ENCODE measurements at regions not wholly inside any gene's neighbourhood (a gene's known extent, or its start where the extent isn't known, plus 50 kb on each side); places are given as distances from the start of the nearest gene placed in this dataset.

DNA sequence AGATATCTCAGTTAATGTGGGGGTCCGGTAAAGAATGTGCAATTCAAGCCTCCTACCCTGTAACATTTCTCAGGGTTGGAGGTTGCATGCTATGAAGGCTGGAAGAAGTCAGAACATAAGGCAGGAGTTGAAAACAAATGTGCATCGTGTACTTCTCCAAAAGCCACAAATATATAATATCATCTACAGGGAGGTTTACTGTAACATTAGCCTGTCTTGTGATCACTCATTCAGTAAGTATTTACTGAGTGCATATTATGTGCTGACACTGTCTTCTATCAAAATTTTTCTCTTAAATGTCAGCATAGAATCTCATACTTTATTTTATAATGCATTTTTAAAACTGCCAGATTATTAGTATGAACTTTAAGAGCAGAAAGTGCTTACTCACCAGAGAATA is 105.6 kb upstream of the ZNF366 start:
- no peak for DNase-seq

DNA sequence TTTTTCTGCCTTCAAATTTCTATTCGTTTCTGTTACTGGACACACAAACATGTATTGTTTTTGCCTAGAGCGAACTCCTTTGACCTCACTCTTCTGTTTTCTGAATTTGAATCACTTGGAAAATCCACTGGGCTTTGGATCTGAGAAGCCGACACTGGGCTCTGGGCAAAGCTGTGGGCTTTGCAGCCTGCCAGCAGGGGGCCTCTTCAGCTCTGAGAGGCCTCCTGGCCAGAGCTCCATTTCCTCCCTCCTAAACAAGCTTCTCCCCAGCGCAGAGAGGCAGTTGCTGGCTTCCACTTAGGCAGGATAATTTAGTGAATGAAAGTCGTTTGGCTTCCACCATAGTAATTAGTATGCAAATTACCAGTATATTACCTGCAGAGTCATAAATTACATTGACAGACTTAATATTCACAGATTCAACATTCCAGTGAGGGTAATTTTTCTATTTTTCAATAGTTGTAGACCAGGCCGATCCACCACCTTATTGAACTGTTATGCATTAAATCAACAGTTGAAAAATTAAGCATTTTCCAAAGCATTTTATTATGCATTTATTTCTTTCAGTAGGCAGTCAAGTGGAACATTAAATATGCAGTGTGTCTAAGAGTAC is 104.0 kb upstream of the ZNF366 start:
- peak; percentile 69 for DNase-seq

DNA sequence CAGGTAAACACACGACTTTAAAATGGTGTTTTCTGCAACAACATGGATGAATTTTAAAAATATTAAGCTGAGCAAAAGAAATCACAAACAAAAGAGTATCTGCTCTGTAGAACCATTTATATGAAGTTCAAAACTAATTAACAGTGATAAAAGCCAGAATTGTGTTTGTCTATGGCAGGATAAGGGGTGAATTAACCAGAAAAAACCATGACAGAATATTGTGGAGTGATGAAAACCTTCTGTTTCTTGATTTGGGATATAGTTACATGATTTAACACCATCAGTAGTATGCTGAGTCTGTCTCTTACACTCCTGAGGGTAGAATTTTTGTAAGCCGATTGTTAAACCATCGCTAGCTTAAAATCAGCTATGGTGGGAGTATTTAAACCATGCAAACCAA is 101.7 kb upstream of the ZNF366 start:
- DNase-seq, result no peak

DNA sequence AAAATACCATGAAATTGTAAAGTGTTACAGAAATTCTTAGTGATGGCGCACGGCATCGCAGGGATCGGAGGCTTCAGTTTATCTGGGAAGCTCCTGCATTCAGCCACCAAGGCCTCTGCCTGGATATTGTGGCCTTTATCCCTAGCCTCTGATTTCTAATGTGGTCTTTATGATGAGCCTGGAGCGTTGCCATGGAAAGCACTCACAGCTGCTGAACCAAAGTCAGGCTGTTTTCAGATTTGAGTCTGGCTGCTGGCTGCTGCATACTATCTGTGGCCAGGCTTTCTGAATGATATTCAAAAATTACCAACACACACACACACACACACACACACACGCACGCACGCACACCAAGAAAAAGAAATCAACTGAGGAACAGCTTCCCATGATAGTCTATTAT is 101.1 kb upstream of the ZNF366 start:
- DNase-seq, result peak; percentile 3

DNA sequence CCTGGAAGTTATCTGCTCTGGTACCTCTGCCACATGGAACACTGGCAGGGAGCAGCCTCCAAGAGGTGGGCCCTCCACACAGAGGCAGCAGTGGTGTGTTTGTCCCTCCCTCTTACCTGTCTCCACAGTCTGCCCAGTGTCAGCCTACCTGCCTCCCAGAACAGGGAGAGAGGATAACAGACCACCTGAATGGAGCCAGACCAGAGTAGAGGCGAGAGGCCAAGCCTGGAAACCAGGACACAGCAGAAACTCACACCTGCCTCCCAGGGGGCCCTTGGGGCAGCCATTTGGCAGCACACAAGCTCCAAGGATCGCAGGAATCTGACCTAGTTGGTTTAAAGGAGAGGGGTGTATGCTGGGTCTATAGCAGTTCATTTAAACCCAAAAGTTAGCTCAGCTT is 100.2 kb upstream of the ZNF366 start:
- DNase-seq, result no peak

DNA sequence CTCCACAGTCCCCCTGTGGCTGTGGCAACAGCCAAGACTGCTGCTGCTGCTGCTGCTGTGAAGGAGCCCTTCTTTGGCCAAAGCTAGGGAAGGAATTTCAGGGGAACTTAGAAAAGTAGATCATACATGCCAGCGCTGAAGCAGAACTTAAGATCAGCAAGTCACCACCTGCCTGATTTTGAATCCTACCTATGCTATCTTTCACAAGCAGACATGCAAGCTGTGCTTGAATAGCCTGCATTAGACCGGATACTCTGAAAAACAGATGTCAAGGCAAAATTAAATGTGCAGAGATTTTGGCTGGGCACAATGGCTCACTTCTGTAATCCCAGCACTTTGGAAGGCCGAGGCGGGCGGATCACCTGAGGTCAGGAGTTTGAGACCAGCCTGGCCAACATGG is 99.3 kb upstream of the ZNF366 start:
- DNase-seq, result no peak

DNA sequence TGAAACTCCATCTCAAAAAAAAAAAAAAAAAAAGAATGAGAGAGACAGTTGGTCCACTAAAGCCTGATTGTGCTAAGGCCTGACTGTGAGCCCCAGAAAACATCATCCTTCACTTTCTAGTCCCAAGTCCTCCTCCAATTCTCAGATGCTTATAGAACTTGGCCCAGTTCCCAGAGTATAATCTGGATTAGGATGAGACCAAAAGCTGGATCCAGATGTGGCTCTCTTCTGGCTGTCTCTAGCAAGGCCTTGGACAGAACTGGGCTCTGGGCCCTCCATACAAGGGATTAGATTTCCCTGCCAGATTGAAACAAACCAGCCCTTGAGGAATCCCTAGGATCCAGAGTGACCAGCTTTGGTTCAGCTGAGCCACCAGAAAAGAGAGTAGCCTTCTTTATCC is 98.4 kb upstream of the ZNF366 start:
- DNase-seq, result no peak

DNA sequence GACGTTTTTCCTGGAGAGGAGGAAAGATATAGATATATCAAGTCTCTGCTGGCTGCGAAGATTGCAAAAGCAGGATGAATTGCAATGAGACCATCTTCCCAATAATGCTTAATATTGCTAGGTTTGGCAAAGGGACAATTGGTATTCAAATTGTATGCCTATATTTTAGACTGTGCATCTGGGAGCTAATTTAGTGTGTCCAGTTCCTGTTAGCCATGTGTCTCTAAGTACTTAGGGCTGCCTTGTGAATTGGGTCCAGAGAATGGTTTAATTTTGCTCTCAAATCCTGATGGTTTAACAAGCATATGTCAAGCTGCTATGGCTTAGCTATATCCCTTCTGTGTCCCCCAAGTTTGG is 97.6 kb upstream of the ZNF366 start:
- DNase-seq, result no peak

DNA sequence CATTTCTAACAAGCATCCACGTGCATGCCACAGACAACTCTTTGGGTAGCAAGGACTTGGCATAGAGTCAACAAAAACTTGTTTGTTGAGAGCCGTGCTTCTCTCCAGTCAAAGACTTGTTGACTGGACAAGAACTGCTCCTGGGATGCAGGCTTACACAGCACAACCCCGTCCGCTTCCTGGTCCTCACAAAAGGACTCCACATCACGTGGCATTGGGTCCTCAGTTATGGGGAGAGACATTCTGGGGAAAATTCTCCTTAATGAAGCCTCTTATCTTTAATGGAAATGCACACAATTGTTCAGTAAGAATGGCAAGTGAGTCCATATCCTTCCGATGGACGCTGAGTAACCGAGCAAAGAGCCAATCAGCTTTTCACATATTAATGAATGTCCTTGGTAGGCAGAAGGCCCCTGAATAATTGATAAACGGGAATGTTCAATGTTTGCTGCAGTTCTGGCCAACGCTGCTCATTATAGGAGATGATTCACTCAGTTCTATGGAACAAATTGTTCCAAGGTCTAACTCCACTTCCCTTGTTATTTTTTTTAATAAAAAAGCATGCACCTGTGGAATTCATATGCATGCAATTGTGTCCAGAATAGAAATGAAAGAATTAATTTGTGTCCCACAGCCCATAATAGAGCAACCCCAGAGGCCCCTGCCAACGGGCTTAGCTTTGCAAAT is 97.0 kb upstream of the ZNF366 start:
- DNase-seq, result no peak

DNA sequence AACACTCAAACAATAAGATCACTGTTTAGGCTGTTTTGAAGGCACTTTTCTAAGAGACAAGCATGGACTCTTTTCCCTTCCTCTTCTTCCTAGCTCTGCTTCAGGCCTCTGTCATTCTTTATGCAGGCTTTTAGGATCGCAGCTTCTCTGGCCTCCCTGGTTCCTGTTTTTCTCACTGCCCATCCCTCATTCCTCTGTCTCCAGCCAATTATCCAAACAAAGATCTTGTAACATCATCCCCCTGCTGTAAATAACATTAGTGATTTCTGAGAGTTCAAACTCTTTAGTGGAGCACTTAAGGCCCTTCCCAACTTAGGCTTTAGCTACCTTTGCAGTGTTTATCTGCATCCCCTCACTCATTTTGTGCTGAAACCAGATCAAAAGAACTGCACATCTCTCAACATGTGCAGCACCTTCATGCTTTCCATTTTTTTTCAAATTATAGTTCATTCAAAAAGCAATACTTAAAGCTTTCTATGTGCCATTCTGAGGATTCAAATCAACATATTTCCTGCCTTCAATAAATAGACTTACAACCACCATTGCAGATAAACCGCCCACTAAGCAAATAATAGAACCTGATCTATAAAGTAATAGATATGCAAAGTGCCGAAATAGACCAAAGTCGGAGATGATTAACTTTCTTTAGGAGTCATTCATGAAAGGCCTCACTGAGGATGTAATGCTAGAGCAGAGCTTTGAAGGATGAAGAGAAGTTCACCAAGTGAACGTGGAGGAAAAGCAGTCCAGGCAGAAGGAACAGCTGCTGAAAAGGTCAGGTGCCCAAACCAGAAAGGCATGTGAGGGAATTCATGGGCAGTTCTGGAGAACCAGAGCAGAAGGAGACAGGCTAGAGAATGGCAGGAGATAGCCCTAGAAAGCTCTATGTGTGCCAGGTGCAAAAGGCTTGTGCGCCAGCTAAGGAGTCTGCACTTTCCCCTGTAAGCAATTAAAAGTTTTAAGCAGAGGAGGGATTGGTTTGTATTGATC is 95.8 kb upstream of the ZNF366 start:
- no peak for DNase-seq

DNA sequence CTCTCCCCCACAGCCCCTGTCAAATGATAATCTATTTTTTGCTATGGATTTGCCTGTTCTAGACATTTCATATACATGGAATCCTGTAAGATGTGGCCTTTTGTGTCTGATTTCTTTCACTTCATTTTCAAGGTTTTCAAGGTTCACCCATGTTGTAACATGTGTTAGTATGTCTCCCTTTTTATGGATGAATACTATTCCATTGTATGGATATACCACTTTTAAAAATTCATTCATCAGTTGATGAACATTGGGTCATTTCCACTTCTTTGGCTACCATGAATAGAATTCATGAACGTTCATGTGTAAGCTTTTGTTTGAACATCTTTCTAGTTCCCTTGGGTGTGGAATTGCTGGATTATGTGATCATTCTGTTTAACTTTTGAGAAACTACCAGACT is 94.7 kb upstream of the ZNF366 start:
- no peak for DNase-seq

DNA sequence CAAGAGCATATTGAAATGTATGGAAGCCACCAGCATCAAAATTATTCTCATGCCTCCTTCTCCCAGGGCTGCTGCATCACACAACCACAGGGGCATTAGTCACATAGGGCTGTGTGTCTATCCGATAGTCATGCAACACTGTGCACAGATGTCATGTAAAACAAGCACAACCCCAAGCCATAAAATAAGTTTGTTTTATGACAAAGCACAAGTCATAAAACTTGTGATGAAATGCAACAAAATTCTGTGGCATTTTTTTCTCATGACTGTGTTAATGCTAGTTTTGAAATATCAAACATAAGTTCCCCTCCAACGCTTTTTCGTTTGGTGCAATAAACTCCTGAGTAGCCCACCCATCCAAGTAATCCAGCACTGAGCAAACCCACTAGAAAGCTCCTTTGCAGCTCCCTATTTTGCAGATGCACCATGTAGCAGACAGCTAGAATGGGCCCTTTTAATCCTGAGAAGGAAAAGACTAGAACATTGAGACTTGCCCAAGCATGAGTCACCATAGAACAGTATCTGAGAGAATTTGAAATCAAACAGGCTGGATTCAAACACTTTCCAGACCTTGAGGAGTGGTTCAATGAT is 93.3 kb upstream of the ZNF366 start:
- no peak for DNase-seq

DNA sequence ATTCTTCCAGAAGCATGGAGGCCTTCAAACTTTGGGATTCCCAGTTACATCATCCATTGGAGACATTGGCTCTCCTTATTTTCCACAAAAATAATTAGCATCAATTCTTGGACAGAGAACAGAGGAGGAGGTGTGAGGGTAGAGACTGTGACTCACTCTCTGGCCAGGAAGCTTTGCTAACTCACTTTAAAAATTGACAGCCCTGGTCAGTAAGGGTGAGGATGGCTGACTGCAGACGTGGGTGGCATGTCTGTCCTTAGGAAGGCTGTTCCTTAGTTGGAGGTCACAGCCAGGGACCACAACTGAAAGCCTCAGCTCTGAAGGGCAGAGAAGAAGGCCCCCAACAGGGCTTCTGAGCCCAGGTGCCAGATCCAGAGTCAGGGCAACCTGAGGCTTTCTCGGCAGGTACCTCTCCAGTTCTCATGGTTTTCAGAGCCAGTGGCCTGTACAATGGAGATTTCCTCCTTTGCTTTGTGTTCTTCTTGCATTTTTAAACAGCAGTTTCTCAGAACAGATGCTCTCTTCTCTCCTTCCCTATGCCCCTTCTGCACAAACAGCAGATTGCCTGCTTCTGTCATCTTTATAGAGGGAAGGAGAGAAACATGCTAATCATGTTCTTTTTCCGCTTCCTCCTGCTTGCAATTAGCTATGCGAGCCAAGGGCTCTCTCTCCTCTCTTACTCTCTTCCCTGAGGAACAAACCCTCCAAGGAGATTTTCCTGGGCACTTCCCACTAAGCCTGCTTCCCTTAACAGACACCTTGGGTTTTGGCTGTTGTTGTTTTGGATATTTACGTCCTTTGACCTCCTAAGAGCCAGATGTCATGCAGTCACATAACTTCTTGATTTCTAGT is 92.5 kb upstream of the ZNF366 start:
- DNase-seq, result no peak

DNA sequence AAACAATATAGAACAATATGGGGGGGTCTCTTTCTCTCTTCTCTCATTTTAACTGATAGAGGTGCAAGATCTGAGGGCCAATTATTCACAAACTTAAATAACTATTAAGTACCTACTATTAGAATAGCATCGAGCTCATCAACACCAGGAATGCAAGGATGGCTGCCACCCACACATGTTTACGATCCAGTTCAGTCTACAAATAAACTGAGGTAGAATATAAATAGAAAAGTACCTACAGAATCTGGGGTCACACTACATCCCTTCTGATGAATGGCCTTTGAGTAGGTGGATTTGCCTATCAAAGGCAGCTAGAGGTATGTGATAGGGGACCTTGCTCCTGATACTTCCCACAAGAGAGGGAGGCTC is 91.8 kb upstream of the ZNF366 start:
- DNase-seq, result no peak

DNA sequence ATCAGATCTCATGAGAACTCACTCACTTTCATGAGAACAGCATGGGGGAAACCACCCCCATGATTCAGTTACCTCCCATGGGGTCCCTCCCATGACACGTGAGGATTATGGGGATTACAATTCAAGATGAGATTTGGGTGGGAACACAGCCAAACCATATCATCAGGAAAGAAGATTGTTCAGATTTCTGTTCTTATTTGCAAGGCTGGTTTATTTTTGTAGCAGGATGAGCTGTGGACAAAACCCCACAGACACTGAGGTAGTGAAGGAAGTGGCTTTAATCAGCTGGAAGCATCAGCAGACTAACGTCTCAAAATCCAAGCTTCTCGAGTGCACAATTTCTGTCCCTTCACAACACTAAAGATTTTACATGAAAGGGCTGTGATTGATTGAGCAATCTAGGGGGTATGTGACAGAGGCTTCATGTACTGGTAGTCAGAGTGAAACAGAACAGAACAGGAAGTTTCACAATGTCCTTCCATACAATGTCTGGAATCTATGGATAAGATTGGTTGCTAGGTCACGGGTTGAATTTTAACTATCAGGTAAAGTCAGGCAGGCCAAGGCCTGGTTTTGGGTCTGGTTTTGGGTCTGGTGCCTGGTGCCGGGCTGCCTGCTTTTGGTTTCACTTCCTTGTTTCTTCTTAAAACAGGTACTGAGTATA is 91.3 kb upstream of the ZNF366 start:
- DNase-seq, result no peak

DNA sequence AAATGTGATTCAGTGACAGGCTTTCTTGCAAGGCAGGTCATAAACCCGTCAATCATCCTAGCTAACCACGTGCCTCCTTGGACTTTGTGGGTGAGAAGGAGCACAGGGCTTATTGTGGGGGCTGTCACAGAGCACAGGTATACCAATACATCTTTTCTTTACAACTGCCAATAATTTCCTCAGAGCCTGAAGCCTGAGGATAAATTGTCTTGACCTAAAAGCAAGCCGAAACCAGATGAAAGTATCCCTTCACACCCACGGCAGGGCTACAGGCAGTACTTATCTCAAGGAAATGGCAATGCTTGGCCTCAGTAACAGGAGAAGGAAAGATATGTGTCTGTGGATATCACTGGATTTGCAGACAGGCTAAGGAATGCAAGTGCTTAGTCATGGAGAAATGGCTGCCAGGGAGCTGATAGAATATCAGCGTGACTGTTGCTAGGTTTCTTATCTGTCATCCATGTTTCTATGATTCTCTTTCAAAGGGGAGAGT is 90.3 kb upstream of the ZNF366 start:
- DNase-seq, result no peak

DNA sequence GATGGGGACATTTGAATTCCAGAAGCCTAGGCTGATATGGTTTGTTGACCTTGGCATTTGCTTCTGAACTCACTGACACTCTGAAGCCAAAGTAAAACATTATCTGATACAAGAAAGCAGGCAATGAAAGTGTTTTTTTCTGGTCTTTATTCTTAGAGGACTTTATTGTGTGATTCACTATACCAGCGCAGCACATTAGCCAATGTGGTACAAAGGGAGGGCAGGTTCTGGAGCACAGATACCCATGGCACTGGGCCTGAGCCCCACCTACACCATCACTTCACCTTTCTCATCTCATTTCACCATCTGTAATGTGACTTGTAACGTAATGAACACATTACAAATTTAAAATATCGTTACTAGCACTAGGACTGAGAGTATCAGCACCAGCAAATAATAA is 89.7 kb upstream of the ZNF366 start:
- DNase-seq, result no peak

DNA sequence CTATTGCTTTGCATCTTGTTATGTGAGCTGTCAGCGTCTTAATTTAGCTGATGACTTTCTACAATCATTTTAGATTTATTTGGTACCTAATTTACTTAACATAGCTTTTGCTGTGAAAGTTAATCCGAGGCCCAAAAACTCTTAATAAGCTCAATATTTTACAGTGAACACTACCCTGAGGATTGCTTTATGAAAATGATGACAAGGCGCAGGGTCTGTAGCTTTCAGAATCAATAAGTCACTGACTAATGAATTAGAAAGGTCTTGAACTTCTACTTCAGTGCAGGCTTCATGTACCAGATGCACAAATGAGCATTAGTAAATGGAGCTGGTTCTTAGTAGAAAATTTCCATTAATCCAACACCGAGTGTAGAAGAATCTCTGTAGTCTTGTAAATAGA is 81.4 kb upstream of the ZNF366 start:
- no peak for DNase-seq

DNA sequence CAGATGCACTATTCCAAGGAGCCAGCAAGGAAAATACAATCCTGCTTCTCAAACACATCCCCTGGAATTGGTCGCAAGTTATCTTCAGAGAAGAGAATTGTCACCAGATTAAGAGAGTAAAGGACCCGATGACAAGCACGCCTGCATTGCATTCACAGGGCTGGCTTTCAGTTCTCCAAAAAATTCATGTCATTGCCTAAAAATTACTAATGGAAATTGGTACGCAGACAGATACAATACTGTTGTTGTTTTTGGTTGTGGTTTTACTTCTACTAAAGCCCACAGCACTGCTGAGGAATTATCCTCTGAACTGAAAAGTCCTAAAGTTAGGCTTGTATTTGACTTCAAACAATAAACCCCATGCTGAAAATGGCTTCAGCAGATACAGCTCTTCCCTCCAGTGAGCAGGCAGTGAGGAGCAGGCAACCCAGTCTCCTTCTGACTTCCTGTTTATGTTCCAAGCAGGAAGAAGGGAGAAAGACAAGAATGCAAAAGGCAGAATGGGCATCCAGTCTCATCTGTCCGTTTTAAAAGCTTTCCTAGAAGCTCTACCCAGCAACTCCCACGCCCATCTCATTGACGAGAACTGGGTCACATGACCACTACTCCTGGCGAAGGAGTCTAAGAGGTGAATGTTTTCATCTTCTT is 80.6 kb upstream of the ZNF366 start:
- no peak for DNase-seq

DNA sequence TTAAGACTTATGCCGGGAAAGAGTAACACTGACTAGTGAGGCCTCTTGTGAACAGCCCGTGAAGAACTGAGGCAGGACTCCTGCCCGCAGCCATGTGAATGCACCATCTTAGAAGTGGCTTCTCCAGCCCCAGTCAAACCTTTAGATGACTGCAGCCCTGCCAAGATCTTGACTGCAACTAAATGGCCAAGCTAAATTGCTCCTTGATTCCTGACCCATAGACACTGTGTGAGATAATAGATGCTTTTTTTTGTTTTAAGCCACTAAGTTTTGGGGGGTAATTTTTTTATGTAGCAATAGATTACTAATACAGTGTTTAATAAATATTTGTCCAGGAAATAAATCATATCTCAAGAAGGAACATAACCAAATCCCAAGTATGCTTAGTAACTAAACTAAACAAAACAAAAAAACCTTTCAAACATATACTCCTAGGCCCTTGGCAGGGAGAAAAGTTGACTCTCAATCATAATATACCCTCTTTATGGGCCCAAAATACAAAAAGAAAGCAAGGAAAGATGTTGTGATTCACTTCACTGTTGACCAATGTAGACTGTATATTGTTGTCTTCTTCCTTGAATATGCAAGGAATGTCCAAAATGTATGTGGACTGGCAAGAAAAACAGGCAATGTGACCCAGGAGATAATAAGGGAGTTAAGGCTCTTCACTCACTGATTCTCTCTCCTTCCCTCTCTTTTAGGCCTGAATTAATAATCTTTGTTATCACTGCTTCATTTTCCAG is 79.7 kb upstream of the ZNF366 start:
- DNase-seq, result no peak

DNA sequence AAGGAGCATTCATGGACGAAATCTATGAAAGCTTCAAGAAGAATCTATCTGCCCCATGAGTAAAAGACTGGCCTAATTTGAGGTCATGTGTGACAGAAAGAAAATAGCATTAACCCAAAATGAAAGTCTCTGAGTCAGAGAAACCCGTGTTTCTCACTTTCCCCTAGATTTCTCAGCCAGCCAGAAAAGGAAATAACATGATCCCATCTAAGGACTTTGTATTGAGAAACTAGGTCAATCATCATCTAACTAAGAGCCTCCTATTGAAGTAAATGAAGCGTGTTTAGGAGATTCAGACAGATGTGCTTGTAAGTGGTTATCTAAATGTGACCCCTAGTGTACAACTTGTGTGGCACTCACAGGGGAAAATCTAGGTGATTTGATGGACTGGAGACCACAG is 77.3 kb upstream of the ZNF366 start:
- no peak for DNase-seq
